ENCODE measurements at regions not wholly inside any gene's neighbourhood (a gene's known extent, or its start where the extent isn't known, plus 50 kb on each side); places are given as distances from the start of the nearest gene placed in this dataset.
A peak's percentile ranks its signal among the peaks of the same experiment; 100 is the strongest.
"Not testable (repeated sequence)": the region's sequence is repeated elsewhere in the genome, so short reads cannot be mapped to it uniquely, and the experiment has no call there.

DNA sequence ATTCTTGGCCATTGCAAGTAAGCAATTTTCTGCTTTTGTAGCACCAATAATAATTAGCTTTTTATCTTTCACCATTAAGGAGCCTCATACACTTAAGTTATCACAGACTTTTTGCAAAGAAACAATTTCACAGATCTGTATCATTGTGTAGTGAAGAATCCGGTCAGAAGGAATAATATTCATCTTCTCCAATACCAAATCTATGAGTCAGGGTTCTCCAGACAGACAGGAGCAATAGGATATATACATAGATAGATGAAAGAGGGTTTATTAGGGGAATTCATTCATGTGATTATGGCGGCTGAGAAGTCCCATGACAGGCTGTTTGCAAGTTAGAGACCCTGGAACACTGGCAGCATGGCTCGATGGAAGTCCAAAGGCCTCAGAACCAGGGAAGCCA, 82.9 kb upstream of the UBASH3B start:
- no peak for DNase-seq (ENCODE audit: low read depth in 1 of 2, low spot score in 1 of 2)
- no peak for TF ChIP-seq JUND (IDR thresholded peaks at IDR 0.05; ENCODE audit: low read depth)
- in situ Hi-C loops (cut with HindIII; ENCODE audit: low pct_unique_long_range_greater_than_20kb, low sequenced_read_pairs): no loop called here

DNA sequence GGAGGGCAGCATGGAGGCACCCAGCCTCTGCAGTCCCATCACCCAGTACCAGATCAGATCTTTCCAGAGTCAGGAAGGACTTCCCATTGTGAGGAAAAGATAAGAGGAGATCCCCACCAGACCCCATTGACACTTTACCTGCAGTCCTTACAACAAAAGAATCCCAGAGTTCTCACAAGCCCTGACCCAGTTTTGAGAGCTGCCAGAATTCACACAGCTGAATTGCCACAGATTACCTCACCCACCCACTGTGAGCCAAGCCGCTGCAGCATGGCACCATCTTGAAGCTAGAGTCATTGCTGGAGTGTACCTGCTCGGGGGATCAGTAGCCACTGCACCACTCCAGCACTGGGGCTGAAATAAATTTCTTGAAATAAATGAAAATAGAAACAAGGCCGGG, 91.8 kb upstream of the UBASH3B start:
- DNase-seq (ENCODE audit: low read depth in 1 of 2, low spot score in 1 of 2): no peak
- no peak for TF ChIP-seq JUND (IDR thresholded peaks at IDR 0.05; ENCODE audit: low read depth)
- in situ Hi-C loops (cut with HindIII; ENCODE audit: low pct_unique_long_range_greater_than_20kb, low sequenced_read_pairs): no loop called here

DNA sequence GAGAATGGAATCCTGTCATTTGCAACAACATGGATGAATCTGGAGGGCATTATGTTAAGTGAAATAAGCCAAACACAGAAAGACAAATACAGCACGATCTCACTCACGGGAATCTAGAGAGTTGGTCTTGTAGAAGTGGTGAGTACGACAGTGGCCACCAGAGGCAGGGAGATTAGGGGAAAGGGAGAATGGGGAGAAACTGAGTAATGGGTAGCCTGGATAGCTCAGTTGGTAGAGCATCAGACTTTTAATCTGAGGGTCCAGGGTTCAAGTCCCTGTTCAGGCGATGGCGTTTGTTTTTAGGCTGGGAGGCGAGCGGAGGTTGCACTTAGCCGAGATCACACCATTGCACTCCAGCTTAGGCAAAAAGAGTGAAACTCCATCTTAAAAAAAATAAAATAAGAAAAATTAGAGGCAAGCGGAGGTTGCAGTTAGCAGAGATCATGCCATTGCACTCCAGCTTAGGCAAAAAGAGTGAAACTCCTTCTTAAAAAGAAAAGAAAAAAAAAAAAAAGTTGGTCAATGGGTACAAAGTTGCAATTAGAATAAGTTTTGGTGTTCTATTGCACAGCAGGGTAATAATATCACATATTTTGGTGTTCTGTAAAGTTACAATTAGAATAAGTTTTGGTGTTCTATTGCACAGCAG, 95.7 kb upstream of the UBASH3B start:
- TF ChIP-seq JUND (IDR thresholded peaks at IDR 0.05; ENCODE audit: low read depth): no peak
- in situ Hi-C loops (cut with HindIII; ENCODE audit: low pct_unique_long_range_greater_than_20kb, low sequenced_read_pairs): no loop called here

DNA sequence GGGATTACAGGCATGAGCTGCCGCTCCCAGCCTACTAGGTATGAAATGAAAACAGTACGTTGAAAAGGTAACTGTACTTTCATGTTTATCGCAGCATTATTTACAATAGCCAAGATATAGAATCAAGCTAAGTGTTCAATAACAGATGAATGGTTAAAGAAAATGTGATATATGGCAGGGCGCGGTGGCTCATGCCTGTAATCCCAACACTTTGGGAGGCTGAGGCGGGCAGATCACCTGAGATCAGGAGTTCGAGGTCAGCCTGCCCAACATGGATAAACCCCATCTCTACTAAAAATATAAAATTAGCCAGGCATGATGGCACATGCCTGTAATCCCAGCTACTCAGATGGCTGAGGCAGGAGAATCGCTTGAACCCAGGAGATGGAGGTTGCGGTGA, 96.3 kb upstream of the UBASH3B start:
- in situ Hi-C loops (cut with HindIII; ENCODE audit: low pct_unique_long_range_greater_than_20kb, low sequenced_read_pairs); DNase-seq (ENCODE audit: low read depth in 1 of 2, low spot score in 1 of 2): not testable (repeated sequence)

More for the DNA sequence above, 95.7 kb upstream of the UBASH3B start:
- DNase-seq (ENCODE audit: low read depth in 1 of 2, low spot score in 1 of 2): peak in 1 of 2 experiments; percentile 46

DNA sequence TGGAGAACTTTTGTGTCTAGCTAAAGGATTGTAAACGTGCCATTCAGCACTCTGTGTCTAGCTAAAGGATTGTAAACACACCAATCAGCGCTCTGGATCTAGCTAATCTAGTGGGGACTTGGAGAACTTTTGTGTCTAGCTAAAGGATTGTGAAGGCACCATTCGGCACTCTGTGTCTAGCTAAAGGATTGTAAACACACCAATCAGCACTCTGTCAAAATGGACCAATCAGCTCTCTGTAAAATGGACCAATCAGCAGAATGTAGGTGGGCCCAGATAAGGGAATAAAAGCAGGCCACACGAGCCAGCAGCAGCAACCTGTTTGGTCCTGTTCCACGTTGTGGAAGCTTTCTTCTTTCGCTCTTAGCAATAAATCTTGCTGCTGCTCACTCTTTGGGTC, 98.4 kb upstream of the UBASH3B start:
- DNase-seq (ENCODE audit: low read depth in 1 of 2, low spot score in 1 of 2); in situ Hi-C loops (cut with HindIII; ENCODE audit: low pct_unique_long_range_greater_than_20kb, low sequenced_read_pairs): not testable (repeated sequence)

DNA sequence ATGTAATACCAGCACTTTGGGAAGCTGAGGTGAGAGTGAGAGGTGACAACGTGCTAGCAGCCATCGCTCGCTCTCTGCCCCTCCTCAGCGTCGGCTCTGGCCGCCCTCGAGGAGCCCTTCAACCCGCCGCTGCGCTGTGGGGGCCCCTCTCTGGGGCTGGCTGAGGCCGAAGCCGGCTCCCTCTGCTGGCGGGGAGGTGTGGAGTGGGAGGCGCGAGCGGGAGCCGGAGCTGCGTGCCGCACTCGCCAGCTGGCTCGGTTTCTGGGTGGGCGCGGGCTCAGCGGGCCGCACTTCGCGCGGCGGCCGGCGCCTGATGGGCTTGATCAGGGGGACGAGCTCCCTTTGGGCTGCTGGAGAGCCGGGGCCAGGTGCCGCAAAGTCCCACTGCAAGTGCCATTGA, 98.9 kb upstream of the UBASH3B start:
- in situ Hi-C loops (cut with HindIII; ENCODE audit: low pct_unique_long_range_greater_than_20kb, low sequenced_read_pairs): no loop called here
- DNase-seq (ENCODE audit: low read depth in 1 of 2, low spot score in 1 of 2): no peak
- TF ChIP-seq JUND (IDR thresholded peaks at IDR 0.05; ENCODE audit: low read depth): no peak

DNA sequence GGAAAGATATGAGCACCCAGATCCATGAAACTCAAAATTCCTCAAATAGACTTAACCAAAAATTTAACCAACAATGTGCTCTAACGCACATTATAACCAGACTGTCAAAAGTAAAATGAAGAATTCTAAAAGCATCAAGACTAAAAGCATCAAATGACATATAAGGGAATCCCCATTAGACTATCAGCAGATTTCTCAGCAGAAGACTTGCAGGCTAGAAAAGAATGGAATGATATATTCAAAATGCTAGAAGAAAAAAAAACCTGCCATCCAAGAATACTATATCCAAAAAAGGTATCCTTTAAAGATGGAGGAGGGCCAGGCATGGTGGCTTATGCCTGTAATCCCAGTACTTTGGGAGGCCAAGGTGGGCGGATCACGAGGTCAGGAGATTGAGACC, 117.5 kb upstream of the UBASH3B start:
- TF ChIP-seq JUND (IDR thresholded peaks at IDR 0.05; ENCODE audit: low read depth): no peak
- no peak for DNase-seq (ENCODE audit: low read depth in 1 of 2, low spot score in 1 of 2)
- in situ Hi-C loops (cut with HindIII; ENCODE audit: low pct_unique_long_range_greater_than_20kb, low sequenced_read_pairs): no loop called here

DNA sequence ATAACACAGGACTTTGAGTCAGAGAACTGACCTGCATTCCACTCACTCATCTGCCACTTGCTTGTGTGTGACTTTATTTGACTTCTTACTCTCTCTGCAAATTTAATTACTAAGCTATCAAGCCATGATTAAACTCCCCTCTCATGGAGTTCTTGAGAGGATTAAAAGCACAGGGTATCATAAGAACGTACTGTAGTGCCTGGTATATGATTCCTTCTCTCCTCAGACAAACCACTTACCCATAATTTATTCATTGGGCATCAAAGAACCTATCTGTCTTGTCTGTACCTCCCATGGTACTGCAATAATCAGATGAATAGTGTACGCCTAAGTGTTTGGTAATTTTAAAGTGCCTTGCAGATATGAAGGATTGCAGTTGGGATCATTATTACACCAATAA, 130.6 kb upstream of the UBASH3B start:
- in situ Hi-C loops (cut with HindIII; ENCODE audit: low pct_unique_long_range_greater_than_20kb, low sequenced_read_pairs): no loop called here
- no peak for DNase-seq (ENCODE audit: low read depth in 1 of 2, low spot score in 1 of 2)
- TF ChIP-seq JUND (IDR thresholded peaks at IDR 0.05; ENCODE audit: low read depth): no peak

DNA sequence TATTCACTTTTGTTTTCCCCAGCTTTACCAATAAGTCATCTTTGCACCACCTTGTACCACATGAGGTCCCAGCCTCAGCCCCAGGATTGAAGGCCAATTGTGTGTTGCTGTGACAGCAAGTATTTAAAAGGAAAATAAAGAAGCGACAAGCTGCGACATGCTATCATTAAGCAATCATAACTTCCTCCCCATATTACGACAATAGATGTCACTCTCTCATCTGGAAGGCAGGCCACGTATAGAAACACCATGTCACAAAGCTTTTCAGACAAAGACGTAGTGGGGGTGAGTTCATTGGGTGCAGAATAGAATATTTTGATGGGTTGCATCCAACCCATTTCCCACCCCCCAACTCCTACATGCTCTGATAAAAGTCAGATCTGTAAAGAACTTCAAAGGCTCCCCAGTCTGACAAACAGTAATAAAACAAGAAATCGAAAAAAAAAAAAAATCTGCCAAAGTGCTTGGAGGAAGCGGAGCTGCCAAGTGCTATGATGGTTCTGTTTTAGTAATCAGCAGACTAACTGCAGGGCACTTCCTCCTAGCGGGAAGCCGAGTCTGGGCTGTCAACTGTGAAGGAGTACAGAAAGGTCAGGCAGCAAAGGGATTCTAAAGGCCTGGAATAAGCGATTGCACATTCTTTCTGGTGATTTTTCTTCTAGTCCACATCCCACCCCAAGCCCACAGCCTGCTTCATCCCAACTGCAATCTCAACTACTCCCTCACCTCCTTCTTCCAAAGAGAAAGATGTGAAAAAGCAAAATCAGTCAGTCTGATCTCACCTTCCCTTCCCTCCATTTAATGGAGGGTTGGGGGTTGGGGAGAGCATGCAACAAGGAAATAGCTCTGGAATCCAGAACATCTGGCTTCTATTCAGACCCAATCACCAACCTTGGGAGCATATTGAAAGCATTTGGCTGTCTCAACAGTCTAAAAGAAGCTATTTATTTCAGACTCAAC, 131.4 kb upstream of the UBASH3B start:
- no peak for TF ChIP-seq JUND (IDR thresholded peaks at IDR 0.05; ENCODE audit: low read depth)
- in situ Hi-C loops (cut with HindIII; ENCODE audit: low pct_unique_long_range_greater_than_20kb, low sequenced_read_pairs): no loop called here
- DNase-seq (ENCODE audit: low read depth in 1 of 2, low spot score in 1 of 2): no peak

DNA sequence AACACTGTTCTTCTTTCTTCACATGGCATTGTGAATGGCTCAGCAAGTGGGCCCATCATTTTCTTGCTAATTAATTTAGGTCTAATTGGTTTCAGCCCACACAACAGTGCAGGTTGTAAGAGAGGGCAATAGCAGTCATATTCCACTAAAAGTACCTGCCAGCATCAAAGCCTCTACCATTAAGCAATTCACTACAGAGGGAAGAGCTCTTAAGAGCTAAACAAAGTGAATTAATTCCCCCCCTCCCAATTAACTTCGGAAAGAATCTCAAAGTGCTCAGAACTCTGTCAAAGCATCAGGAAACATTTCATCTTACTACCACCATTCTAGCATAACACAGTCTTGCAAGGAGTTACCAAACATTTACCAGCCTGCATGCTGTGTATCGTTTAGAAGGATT, 133.9 kb upstream of the UBASH3B start:
- in situ Hi-C loops (cut with HindIII; ENCODE audit: low pct_unique_long_range_greater_than_20kb, low sequenced_read_pairs): no loop called here
- no peak for DNase-seq (ENCODE audit: low read depth in 1 of 2, low spot score in 1 of 2)
- TF ChIP-seq JUND (IDR thresholded peaks at IDR 0.05; ENCODE audit: low read depth): no peak

DNA sequence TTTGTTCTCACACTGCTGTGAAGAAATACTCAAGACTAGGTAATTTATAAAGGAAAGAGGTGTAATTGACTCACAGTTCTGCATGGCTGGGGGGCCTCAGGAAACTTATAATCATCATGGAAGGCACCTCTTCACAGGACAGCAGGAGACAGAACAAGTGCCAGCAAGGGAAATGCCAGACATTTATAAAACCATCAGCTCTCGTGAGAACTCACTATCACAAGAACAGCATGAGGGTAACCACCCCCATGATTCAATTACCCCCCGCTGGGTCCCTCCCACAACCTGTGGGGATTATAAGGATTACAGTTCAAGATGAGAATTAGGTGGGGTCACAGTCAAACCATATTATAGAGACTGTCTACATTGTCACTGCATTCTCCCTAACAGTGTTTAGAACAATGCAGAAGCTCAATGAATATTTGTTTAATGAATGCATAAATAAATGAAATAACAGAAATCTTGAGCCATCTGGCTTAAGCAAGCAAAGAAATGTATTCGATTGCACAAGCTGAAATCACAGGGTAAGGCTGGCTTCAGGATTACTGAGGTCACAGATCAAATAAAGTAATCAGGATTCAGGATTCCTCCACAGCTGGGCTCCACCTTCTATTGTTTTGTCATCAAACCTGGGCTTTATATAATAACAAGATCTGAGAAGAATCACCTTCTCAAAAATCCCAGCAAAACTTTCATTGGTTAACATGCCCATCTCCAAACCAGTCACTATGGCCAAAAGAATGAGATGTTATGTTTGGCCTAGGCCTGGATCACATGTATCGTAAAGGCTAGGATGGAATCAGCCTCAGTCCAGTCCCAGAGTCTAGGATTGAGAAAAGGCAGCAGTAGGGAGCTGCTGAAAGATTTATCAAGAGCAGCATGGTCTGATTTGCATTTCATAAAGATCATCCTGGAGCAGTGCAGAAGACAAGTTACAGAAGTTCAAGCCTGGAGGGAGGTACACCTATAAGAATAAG, 137.8 kb upstream of the UBASH3B start:
- no peak for DNase-seq (ENCODE audit: low read depth in 1 of 2, low spot score in 1 of 2)
- in situ Hi-C loops (cut with HindIII; ENCODE audit: low pct_unique_long_range_greater_than_20kb, low sequenced_read_pairs): no loop called here
- TF ChIP-seq JUND (IDR thresholded peaks at IDR 0.05; ENCODE audit: low read depth): no peak

DNA sequence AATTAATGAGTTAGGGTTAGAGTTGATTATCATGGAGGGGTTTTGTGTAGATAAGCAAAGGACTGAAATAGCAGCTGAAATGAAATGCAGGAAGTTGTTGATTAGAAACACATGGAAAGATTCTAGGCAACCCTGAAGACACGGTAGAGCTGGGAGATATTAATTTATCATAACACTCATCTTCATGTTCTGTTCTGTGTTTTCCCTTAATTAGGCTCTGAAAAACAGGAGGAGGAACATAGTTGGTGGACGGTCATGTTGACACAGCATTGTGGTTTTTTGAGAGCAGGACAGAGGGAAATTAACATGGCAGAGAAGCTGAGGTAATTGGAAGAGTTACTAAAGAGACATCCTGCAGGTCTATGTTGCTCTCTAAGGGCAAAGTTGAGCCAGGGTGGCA, 138.8 kb upstream of the UBASH3B start:
- TF ChIP-seq JUND (IDR thresholded peaks at IDR 0.05; ENCODE audit: low read depth): no peak
- no peak for DNase-seq (ENCODE audit: low read depth in 1 of 2, low spot score in 1 of 2)
- in situ Hi-C loops (cut with HindIII; ENCODE audit: low pct_unique_long_range_greater_than_20kb, low sequenced_read_pairs): no loop called here
